GM18505 (cell line): ENCODE measurements at regions not wholly inside any gene's neighbourhood (a gene's known extent, or its start where the extent isn't known, plus 50 kb on each side); places are given as distances from the start of the nearest gene placed in this dataset.

ENCODE experiments used
- ATAC-seq: cut with Tn5 transposase; IDR thresholded peaks from one replicate; pipeline ENCODE4 v1.9.1; 2021; ENCODE audit not compliant: unreplicated experiment
- POLR2A ChIP-seq: IDR thresholded peaks from 4 replicates; pipeline ENCODE4 v1.6.1; 2011; ENCODE audit warnings: borderline replicate concordance; ENCODE audit not compliant: insufficient read depth, insufficient read length; ENCODE audit errors: extremely low read depth

- ATAC-seq, result no peak
- TF ChIP-seq POLR2A, result no peak
These were observed 145.4 kb downstream of the NMUR2 start for GRCh38 chr5:152259702-152260101.

- TF ChIP-seq POLR2A, result no peak
- no peak for ATAC-seq
These were observed 148.5 kb downstream of the NMUR2 start for GRCh38 chr5:152256580-152256979.

GRCh38 chr5:152255411-152255810, 149.7 kb downstream of the NMUR2 start:
- no peak for ATAC-seq
- TF ChIP-seq POLR2A, result no peak

- no peak for ATAC-seq
- no peak for TF ChIP-seq POLR2A
These were observed 157.2 kb downstream of the NMUR2 start for GRCh38 chr5:152247850-152248385.

- no peak for TF ChIP-seq POLR2A
- ATAC-seq, result no peak
These were observed 158.7 kb downstream of the NMUR2 start for GRCh38 chr5:152246401-152246800.

- ATAC-seq, result no peak
- no peak for TF ChIP-seq POLR2A
These were observed 167.5 kb downstream of the NMUR2 start for GRCh38 chr5:152237531-152237930.

- TF ChIP-seq POLR2A, result no peak
- ATAC-seq, result no peak
These were observed 178.9 kb downstream of the NMUR2 start for GRCh38 chr5:152226191-152226590.

GRCh38 chr5:152221721-152222629, 183.1 kb downstream of the NMUR2 start:
- TF ChIP-seq POLR2A, result no peak
- no peak for ATAC-seq

- no peak for TF ChIP-seq POLR2A
- no peak for ATAC-seq
These were observed 186.4 kb downstream of the NMUR2 start for GRCh38 chr5:152218694-152219093.

GRCh38 chr5:152205804-152206203, 199.3 kb downstream of the NMUR2 start:
- no peak for ATAC-seq
- no peak for TF ChIP-seq POLR2A

GRCh38 chr5:152202321-152202720, 202.8 kb downstream of the NMUR2 start:
- no peak for ATAC-seq
- no peak for TF ChIP-seq POLR2A

- no peak for TF ChIP-seq POLR2A
- ATAC-seq, result no peak
These were observed 211.5 kb downstream of the NMUR2 start for GRCh38 chr5:152193391-152194107.

GRCh38 chr5:152188251-152188650, 216.8 kb downstream of the NMUR2 start:
- no peak for ATAC-seq
- no peak for TF ChIP-seq POLR2A
